ENCODE measurements at regions not wholly inside any gene's neighbourhood (a gene's known extent, or its start where the extent isn't known, plus 50 kb on each side); places are given as distances from the start of the nearest gene placed in this dataset.

DNA sequence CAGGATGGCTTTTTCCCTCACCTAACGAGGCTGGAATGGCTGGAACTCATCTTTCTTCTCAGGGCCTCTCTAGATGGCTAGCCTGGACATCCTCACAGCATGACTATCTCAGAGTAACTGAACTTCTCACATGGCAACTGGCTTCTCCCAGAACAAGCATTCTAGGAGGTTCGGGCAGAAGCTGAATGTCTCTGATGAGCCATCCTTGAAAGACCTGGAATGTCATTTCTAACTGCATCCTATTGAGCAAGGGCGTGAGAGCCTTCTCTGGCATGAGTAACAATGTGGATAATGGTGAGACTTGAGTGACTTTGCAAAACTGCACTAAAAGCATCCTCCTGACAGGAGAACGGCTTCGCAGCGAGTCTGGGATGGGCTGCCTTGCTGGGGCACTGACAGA, 487.7 kb downstream of the MAT2B start:
- no peaks in the 10 kb centered on the region for H4K20me1 ChIP-seq (ENCODE audit: insufficient read depth, low read length)
- DNase-seq (ENCODE audit: low spot score): no peak
- WGBS (ENCODE audit: low lambda C conversion rate): 17% methylated on average over 5 of the region's 6 CpGs
- H3K27me3 ChIP-seq (ENCODE audit: control insufficient read depth in 1 of 2, insufficient read depth in 2 of 2, low read length in 2 of 2): no peaks in the 10 kb centered on the region
- H3K79me2 ChIP-seq (ENCODE audit: insufficient read depth, low read length): no peaks in the 10 kb centered on the region
- ATAC-seq: no peak
- BruUV-seq (replicated peaks): no TSS peak
- H3K27ac ChIP-seq (ENCODE audit: extremely low read length, insufficient read depth, low read length): no peak overlapping the region
- POLR2A ChIA-PET: no interaction called here
- H3K36me3 ChIP-seq (replicated peaks in 1 of 2; ENCODE audit: control insufficient read depth in 1 of 2, insufficient read depth in 2 of 2, low read length in 2 of 2): no peaks in the 10 kb centered on the region
- no peak overlapping the region for H3K4me3 ChIP-seq (replicated peaks in 1 of 3; ENCODE audit: insufficient read depth in 1 of 3, low read depth in 2 of 3, low read length in 3 of 3)
- intact Hi-C loops (cut with micrococcal nuclease; ENCODE audit: unreplicated experiment) (no loop called here), in situ Hi-C loops (cut with HindIII; ENCODE audit: extremely low pct_ligation_motif_present, low pct_unique_long_range_greater_than_20kb) (no loop called here)
- FAIRE-seq: no peak
- CTCF ChIA-PET (ENCODE audit: low intra/inter-chr PET ratio, low total read pairs): no interaction called here
- H3K9ac ChIP-seq (ENCODE audit: insufficient read depth, low read depth, low read length): no peak overlapping the region
- no peak overlapping the region for H3K4me2 ChIP-seq (ENCODE audit: low read depth, low read length)
- no peaks in the 10 kb centered on the region for H3K9me3 ChIP-seq (ENCODE audit: low read length)
- no peaks in the 10 kb centered on the region for H3K4me1 ChIP-seq (ENCODE audit: insufficient read depth, low read length)
- no peak overlapping the region for H2AFZ ChIP-seq (ENCODE audit: low read length)
- TF ChIP-seq ZNF770 (CRISPR knock-in tag; IDR thresholded peaks at IDR 0.05) (no peak), ZNF570 (CRISPR knock-in tag; IDR thresholded peaks at IDR 0.05; ENCODE audit: borderline replicate concordance) (no peak), HOXA7 (CRISPR knock-in tag; IDR thresholded peaks at IDR 0.05) (no peak), SALL1 (CRISPR knock-in tag; IDR thresholded peaks at IDR 0.05) (no peak), RFXANK (CRISPR knock-in tag; IDR thresholded peaks at IDR 0.05) (no peak), CBX5 (CRISPR knock-in tag; IDR thresholded peaks at IDR 0.05; ENCODE audit: borderline replicate concordance) (no peak), ZHX1 (CRISPR knock-in tag; IDR thresholded peaks at IDR 0.05; ENCODE audit: low read depth) (no peak), ZNF720 (CRISPR knock-in tag; IDR thresholded peaks at IDR 0.05) (no peak)
- TF ChIP-seq, protein P1, sequence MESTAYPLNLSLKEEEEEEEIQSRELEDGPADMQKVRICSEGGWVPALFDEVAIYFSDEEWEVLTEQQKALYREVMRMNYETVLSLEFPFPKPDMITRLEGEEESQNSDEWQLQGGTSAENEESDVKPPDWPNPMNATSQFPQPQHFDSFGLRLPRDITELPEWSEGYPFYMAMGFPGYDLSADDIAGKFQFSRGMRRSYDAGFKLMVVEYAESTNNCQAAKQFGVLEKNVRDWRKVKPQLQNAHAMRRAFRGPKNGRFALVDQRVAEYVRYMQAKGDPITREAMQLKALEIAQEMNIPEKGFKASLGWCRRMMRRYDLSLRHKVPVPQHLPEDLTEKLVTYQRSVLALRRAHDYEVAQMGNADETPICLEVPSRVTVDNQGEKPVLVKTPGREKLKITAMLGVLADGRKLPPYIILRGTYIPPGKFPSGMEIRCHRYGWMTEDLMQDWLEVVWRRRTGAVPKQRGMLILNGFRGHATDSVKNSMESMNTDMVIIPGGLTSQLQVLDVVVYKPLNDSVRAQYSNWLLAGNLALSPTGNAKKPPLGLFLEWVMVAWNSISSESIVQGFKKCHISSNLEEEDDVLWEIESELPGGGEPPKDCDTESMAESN (CRISPR knock-in tag; conservative IDR thresholded peaks at IDR 0.05): no peak
- TF ChIP-seq, protein P2, sequence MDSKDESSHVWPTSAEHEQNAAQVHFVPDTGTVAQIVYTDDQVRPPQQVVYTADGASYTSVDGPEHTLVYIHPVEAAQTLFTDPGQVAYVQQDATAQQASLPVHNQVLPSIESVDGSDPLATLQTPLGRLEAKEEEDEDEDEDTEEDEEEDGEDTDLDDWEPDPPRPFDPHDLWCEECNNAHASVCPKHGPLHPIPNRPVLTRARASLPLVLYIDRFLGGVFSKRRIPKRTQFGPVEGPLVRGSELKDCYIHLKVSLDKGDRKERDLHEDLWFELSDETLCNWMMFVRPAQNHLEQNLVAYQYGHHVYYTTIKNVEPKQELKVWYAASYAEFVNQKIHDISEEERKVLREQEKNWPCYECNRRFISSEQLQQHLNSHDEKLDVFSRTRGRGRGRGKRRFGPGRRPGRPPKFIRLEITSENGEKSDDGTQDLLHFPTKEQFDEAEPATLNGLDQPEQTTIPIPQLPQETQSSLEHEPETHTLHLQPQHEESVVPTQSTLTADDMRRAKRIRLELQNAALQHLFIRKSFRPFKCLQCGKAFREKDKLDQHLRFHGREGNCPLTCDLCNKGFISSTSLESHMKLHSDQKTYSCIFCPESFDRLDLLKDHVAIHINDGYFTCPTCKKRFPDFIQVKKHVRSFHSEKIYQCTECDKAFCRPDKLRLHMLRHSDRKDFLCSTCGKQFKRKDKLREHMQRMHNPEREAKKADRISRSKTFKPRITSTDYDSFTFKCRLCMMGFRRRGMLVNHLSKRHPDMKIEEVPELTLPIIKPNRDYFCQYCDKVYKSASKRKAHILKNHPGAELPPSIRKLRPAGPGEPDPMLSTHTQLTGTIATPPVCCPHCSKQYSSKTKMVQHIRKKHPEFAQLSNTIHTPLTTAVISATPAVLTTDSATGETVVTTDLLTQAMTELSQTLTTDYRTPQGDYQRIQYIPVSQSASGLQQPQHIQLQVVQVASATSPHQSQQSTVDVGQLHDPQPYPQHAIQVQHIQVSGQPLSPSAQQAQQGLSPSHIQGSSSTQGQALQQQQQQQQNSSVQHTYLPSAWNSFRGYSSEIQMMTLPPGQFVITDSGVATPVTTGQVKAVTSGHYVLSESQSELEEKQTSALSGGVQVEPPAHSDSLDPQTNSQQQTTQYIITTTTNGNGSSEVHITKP (CRISPR knock-in tag; IDR thresholded peaks at IDR 0.05; ENCODE audit: low read depth): no peak
- TF ChIP-seq, protein P3, sequence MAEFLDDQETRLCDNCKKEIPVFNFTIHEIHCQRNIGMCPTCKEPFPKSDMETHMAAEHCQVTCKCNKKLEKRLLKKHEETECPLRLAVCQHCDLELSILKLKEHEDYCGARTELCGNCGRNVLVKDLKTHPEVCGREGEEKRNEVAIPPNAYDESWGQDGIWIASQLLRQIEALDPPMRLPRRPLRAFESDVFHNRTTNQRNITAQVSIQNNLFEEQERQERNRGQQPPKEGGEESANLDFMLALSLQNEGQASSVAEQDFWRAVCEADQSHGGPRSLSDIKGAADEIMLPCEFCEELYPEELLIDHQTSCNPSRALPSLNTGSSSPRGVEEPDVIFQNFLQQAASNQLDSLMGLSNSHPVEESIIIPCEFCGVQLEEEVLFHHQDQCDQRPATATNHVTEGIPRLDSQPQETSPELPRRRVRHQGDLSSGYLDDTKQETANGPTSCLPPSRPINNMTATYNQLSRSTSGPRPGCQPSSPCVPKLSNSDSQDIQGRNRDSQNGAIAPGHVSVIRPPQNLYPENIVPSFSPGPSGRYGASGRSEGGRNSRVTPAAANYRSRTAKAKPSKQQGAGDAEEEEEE (CRISPR knock-in tag; IDR thresholded peaks at IDR 0.05; ENCODE audit: borderline replicate concordance): no peak
